Heart right ventricle (tissue), 16 donors: ENCODE measurements at regions not wholly inside any gene's neighbourhood (a gene's known extent, or its start where the extent isn't known, plus 50 kb on each side); places are given as distances from the start of the nearest gene placed in this dataset.
A peak's percentile ranks its signal among the peaks of the same experiment; 100 is the strongest.

Experiments used
- ATAC-seq, 8 donors: fragments of 200-7000 bp; cut with Tn5 transposase; one replicate each; pipeline ENCODE4 v1.9.1; 2020; ENCODE audit warnings: mild to moderate bottlenecking in 8 of 8, moderate library complexity in 8 of 8, moderate number of reproducible peaks in 1 of 8
- DNase-seq, 2 donors: peaks; one replicate each; pipeline ENCODE4 v3.0.0-alpha.2; 2020
- H3K27ac ChIP-seq, 10 donors: fragments of 200-600 bp; sonication (generic) in 2 of 10; one replicate each; pipeline versions ENCODE4 v1.5.0 to v1.8.0; 2020 to 2022; ENCODE audit warnings: mild to moderate bottlenecking in 3 of 10
- H3K27me3 ChIP-seq, 7 donors: fragments of 200-600 bp; one replicate each; pipeline ENCODE4 v1.8.0; 2021 to 2022; ENCODE audit warnings: mild to moderate bottlenecking in 2 of 7
- H3K36me3 ChIP-seq, 9 donors: fragments of 200-600 bp; sonication (generic) in 1 of 9; one replicate each; pipeline versions ENCODE4 v1.5.0 to v1.8.0; 2020 to 2022; ENCODE audit warnings: mild to moderate bottlenecking in 2 of 9
- H3K4me1 ChIP-seq, 9 donors: fragments of 200-600 bp; sonication (generic) in 1 of 9; one replicate each; pipeline versions ENCODE4 v1.5.0 to v1.8.0; 2020 to 2022; ENCODE audit warnings: mild to moderate bottlenecking in 4 of 9
- H3K4me3 ChIP-seq, 10 donors: fragments of 200-600 bp; sonication (generic) in 2 of 10; one replicate each; pipeline versions ENCODE4 v1.5.0 to v1.8.0; 2020 to 2022; ENCODE audit warnings: mild to moderate bottlenecking in 7 of 10, moderate library complexity in 2 of 10
- H3K9me3 ChIP-seq, 11 donors: fragments of 200-600 bp in 10 of 11; sonication (generic) in 2 of 11; one replicate each; pipeline versions ENCODE4 v1.5.0 to v1.8.0; 2013 to 2022; ENCODE audit warnings: mild to moderate bottlenecking in 2 of 11, control low read depth in 1 of 11, moderate library complexity in 1 of 11
- WGBS, 2 donors: extraction: QIAGEN DNeasy Blood & Tissue Kit; methylation state at CpG; one replicate each; pipeline ENCODE4 v1.1.7; 2013; ENCODE audit warnings: inconsistent platforms in 1 of 2; 5-methylcytosine and 5-hydroxymethylcytosine counted together
- intact Hi-C, 10 donors: fragments of 100-400 bp; cut with DNase I; formaldehyde crosslinking; loops; one replicate each; pipeline versions ENCODE4 v1.11.1 to v1.14.2; 2022
- TF ChIP-seq, protein P1 (sequence below), 9 donors: fragments of 200-600 bp; sonication (generic) in 2 of 9; IDR thresholded peaks; one replicate each; pipeline versions ENCODE4 v1.5.0 to v1.8.0; 2021 to 2022; ENCODE audit warnings: antibody characterized with exemption in 9 of 9, mild to moderate bottlenecking in 5 of 9, moderate library complexity in 1 of 9
- donor health status: Arrhythmogenic right ventricular cardiomyopathy.
- donor health status: ischemic (EF 13 %, LVEDD 7.1; RV severe dilation, severe dysfunction).
- donor health status: healthy with polysubstance abuse.
- donor health status: DM: no; HTN: yes; CAD: no.
- donor health status: DM: no; HTN: no; CAD: no.
- donor health status: ischemic (EF 25% LVEDD 6.9; RV normal size, moderate dysfunction).
- donor health status: ischemic (EF 25% LVEDD 5.7; RV mildly dilated, moderate dysfunction).
- donor health status: healthy.
- donor health status: DM: yes; HTN: yes; CAD: no.
- donor health status: Ischemic cardiomyopathy.
- donor health status: ischemic (EF 35%, LVEDD 5.7; RV mildly dilated, moderate dysfunction).
- donor health status: nonischemic (EF 11% LVEDD 7.7; RV severe dilation, severe dysfunction).
- donor health status: DM: yes; HTN: yes; CAD: no.
- donor health status: PGD.
- donor health status: ischemic (EF 29% LVEDD 5.4; RV normal size, mild dysfunction).
- donor health status: nonischemic (EF 23%, LVEDD 6.1; RV moderate dilation, normal function).

DNA sequence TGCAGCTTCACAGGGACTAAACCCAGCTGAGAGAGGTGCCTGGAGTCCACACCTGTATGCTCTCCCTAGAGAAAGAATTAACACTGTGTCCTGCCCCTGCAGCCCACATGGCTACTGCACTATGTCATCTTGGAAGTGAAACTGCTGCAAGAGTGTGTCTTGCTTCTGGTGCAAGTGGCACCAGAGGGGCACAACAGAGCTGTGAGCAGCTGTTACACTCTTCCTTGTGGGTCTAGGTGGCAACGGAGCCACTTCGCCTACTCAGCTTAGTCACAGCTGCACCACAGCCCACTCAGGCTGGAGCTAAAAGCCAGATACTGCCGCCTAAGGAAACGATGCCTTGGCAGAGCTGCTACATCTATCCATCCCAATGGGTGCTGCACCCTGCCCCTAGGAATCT, 391.4 kb downstream of the COL12A1 start:
- Histone ChIP-seq H3K4me3 (no peak overlapping the region), H3K4me1 (no peaks in the 10 kb centered on the region), H3K27me3 (no peaks in the 10 kb centered on the region), H3K36me3 (no peaks in the 10 kb centered on the region), H3K9me3 (peaks cover 0 to 40% (median 12%) of the 10 kb centered on the region in 11 donors), H3K27ac (no peak overlapping the region)
- 86 to 87% methylated on average over 4 of the region's 4 CpGs for WGBS, 2 donors
- ATAC-seq, result no peak
- TF ChIP-seq, protein P1, sequence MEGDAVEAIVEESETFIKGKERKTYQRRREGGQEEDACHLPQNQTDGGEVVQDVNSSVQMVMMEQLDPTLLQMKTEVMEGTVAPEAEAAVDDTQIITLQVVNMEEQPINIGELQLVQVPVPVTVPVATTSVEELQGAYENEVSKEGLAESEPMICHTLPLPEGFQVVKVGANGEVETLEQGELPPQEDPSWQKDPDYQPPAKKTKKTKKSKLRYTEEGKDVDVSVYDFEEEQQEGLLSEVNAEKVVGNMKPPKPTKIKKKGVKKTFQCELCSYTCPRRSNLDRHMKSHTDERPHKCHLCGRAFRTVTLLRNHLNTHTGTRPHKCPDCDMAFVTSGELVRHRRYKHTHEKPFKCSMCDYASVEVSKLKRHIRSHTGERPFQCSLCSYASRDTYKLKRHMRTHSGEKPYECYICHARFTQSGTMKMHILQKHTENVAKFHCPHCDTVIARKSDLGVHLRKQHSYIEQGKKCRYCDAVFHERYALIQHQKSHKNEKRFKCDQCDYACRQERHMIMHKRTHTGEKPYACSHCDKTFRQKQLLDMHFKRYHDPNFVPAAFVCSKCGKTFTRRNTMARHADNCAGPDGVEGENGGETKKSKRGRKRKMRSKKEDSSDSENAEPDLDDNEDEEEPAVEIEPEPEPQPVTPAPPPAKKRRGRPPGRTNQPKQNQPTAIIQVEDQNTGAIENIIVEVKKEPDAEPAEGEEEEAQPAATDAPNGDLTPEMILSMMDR (IDR thresholded peaks at IDR 0.05), result no peak
- intact Hi-C loops, result no loop called here
- DNase-seq, result no peak

DNA sequence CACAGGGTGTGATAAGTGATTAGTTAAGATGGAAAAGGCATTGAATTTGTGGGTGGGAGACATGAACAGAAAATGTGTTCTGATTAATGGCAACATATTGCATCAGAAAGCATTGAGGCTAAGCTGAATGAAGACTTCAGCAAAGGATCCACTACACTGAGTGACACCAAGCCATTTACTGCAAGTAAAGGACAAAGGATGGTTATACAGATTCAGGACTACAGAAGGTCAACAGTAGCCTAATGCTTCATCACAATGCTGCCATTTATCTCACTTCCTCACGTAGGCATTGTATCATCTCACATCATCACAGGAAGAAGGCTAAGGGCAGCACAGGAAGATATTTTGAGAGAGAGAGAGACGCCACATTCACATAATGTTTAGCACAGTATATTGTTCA, 398.2 kb downstream of the COL12A1 start:
- Histone ChIP-seq H3K27me3 (no peaks in the 10 kb centered on the region), H3K9me3 (peaks cover 0 to 9% (median 0%) of the 10 kb centered on the region in 11 donors), H3K36me3 (no peaks in the 10 kb centered on the region), H3K4me3 (no peak overlapping the region), H3K27ac (no peak overlapping the region), H3K4me1 (no peaks in the 10 kb centered on the region)
- ATAC-seq, result no peak
- DNase-seq, result no peak
- 65 to 71% methylated on average over 2 of the region's 2 CpGs for WGBS, 2 donors
- TF ChIP-seq, protein P1 (IDR thresholded peaks at IDR 0.05), result no peak
- intact Hi-C loops, result no loop called here

DNA sequence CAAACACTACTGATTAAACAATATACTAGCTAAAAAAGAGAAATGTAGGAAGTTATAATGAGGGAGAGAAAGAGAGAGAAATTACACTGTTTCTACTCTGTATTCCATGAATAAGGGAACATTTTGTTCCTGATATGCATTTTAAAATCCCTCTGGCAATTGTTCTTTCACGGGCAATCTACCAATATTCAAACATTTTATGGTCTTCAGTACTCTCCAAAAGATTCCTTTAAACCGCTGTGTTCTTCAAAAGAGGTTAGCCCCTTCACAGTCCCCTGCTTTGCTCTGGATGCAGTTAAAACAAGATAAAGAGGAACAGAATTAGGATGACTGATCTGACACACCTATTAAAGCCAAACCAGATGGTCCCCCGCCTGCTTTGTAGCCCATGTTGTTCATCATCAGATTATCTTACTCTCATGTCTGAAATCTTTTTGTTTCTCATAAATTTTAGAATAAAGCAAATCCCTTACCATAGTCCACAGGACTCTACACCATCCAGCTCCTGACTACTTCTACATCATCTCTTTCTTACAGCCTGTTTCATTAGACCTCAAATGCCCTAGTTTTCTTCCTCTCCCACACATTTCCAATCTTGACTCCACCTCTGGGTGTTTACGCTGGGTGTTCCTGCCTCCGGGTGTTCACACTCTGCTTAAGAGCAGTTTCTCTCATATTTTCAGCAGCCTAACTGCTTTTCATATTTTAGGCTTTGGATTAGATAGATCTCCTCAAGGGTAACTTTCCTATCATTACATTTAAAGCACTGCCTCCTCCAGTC, 399.7 kb downstream of the COL12A1 start:
- Histone ChIP-seq H3K27ac (peak overlapping the region in 6 of 10 donors; percentile 25 to 61 (median 54)), H3K27me3 (no peaks in the 10 kb centered on the region), H3K4me1 (no peaks in the 10 kb centered on the region), H3K36me3 (no peaks in the 10 kb centered on the region), H3K9me3 (peaks cover 0 to 9% (median 0%) of the 10 kb centered on the region in 11 donors), H3K4me3 (peak overlapping the region in 3 of 10 donors; percentile 11 to 22 (median 13))
- DNase-seq, result no peak
- TF ChIP-seq, protein P1 (IDR thresholded peaks at IDR 0.05), result no peak
- ATAC-seq, result peak in 7 of 8 donors; percentile 56 to 87 (median 76)
- WGBS, 2 donors, result 52 to 64% methylated on average over 5 of the region's 5 CpGs
- intact Hi-C loops, result no loop called here

DNA sequence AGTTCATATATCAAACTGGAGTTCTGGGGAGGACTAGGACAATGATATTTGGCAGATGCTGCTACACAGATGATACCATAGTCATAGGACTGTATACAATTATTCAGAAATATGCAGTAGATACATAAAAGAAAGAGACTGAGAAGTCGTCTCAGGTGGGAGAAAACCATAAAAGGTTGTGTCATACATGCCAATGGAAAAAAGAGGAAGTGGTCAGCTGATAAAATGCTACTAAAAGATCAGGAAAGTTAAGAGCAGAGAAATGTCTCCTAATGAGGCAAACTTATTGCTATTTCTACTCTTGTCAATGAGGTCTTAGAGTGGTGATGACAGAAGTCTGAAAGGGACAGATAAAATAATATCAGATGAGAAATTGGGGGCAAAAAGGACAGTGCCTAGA, 407.6 kb downstream of the COL12A1 start:
- intact Hi-C loops, result no loop called here
- ATAC-seq, result no peak
- no peak overlapping the region for H3K4me3 ChIP-seq
- H3K4me1 ChIP-seq, result no peaks in the 10 kb centered on the region
- H3K27me3 ChIP-seq, result no peaks in the 10 kb centered on the region
- TF ChIP-seq, protein P1 (IDR thresholded peaks at IDR 0.05), result no peak
- H3K36me3 ChIP-seq, result no peaks in the 10 kb centered on the region
- 57 to 71% methylated on average over 1 of the region's 1 CpG for WGBS, 2 donors
- DNase-seq, result no peak
- H3K27ac ChIP-seq, result no peak overlapping the region
- peaks cover 0 to 32% (median 5%) of the 10 kb centered on the region in 11 donors for H3K9me3 ChIP-seq
